ENCODE measurements at regions not wholly inside any gene's neighbourhood (a gene's known extent, or its start where the extent isn't known, plus 50 kb on each side); places are given as distances from the start of the nearest gene placed in this dataset.

DNA sequence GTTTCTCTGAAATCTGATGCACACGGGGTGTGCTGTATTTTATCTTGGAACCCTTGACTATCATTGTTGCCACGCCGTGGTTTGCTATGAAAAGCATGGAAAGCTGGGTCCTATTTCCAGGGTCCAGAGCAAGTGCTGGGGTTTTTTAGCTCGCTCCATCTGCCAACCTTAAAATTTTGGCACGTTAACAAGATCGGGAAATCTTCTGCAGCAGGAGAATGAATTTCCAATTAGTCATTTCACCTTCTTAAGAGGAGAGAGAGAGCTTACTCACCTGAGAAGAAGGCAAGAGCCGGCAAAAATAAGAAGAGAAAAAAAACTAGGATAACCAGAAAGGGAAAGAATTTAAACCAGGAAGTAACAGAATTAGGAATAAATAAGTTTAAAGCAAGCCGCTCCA, 223.6 kb upstream of the CELF2 start:
- no peak for DNase-seq

DNA sequence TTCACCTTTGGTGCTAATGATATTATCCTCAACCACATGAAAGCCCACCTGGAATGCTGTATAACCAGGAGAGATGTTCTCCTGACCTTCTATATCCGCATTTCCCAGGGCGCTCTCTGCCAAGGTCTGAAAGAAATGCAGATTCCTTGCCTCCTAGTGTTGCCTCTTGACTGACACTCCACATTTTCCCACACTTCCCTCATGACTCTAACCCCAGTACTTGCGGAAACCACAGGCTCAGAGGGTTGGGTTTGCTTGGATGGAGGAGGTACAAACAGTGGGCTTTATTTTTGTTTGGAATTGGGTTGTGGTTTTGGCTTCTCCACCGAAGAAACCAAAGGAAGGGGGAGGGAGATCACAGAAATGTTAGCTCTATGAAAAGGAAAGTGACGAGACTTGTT, 222.9 kb upstream of the CELF2 start:
- no peak for DNase-seq

DNA sequence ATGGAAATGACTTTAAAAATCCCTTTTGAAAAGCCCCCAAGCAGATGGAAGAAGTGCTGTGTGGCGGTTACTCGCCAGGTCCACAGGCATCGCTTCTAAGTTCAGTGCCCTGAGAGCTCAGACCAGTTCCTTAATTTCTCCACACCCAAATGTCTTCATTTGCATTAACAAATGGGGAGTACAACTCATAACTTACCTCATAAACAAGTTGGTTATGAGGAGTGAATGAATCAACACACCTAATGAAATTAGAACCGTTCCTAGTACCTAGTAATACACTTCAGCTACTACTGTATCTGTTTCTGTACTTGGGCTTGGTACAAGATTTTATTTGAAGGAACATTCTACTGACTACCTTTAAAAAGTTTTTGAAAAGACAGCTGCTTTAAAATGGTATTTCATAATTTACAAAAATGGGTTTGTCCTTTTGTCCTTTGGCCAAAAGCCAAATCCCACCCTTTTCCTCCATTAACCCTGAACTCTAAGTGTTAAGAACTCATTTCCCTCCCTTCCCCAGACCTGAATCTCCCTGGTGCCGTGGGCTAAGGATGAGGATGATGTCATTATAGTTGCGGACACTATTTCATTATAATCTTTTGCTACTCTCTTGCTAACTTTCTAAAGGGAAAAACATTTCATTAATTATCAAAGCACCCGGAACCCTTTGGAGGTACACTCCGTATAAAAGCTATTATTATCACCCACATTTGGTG, 221.5 kb upstream of the CELF2 start:
- DNase-seq = no peak

DNA sequence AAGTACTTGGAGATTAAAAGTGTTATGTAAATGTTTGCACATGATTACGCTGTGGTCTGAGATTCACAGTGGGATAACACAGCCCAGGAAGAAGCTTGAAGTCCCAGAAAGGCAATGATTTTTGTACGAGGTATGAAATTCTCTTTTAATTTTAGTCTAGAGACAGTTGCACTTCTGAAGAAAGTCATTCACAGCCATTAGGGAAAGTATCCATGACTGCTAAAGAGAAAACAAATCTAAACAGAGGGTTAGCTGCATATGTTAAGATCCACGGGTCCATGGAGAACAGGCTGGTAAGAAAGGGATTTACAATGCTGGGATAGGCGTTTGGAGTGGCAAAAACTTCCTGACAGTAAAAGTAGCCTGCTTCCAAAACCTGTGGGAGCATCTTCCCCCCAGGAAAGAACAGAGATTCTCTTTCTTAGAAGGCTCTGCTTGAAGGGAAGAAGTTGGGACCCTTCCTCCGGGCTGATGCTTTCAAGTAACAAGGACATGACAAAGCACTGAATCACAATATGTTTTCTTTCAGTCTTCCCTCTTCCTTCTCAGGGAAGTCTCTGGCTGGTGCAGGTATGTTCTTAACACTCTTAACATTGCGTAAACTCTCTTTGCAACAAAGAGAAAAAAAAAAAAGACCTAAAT, 220.8 kb upstream of the CELF2 start:
- no peak for DNase-seq

DNA sequence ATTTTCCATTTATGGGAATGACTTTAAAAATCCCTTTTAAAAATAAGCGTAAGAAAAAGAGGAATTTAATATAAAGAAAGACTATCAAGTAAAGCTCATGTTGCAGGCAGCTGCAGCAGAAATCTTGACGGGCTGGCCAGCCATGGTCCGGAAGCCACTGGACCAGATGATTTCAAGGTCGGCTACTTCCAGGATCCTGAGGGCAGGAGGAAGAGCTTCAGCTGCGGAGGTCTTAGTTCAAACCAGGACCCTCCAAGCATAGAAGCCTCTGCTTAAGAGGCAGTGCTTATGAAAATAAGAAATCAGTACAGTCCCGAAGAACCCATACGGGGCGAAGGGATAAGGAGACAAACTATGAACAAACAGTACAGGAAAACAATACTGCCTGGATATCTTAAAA, 220.2 kb upstream of the CELF2 start:
- DNase-seq = no peak

DNA sequence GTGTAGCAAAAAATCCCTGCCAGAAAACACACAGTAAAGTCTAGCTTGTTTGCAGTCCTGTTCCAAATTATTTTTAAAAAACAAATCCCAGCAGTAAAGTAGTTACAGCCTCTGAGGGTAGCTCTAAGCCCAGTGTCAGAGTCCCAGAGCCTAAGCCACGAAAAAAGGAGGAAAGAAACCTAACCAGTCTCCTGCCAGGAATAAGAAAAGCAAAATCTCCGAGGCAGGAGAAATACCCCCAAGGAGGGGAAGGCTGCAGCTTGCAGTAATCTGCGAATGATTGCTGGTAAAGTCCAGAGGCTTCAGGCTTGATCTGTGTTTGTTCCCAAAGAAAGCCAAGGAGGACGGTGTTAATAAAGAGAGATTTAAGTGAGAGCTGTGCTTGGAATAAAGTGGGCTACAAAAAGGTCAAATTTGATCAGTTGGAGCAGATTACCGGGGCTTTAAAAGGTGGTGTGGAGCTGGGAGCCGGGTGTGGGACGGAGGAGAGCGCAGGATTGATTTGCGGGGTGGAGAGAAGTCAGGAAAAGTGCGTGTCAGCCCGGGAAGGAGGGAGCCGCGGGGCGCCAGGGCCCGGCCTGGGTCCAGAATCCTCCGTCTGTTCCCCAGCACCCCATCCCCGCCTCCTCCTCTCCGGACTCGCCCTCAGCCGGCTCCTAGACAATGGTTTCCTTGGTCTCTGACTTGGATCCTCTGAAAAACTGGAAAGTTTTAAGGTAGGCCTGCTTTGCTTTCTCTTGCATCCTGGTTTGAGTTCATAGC, 219.4 kb upstream of the CELF2 start:
- no peak for DNase-seq

DNA sequence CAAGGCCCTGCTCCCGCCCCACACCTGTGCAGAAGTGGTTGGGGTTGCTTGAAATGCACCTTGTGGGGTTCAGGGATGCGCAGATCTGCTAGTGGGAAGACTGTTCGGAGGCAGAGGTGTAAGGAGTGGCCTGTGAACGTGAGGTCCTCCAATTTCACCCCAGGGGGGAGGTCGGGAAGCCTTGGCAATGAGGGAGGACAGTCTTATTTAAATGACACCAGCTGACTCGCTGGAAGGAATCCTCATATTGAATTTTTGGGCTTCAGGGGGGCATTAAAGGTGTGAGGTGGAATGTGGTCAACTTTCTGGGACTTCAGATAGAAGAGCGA, 218.8 kb upstream of the CELF2 start:
- no peak for DNase-seq

DNA sequence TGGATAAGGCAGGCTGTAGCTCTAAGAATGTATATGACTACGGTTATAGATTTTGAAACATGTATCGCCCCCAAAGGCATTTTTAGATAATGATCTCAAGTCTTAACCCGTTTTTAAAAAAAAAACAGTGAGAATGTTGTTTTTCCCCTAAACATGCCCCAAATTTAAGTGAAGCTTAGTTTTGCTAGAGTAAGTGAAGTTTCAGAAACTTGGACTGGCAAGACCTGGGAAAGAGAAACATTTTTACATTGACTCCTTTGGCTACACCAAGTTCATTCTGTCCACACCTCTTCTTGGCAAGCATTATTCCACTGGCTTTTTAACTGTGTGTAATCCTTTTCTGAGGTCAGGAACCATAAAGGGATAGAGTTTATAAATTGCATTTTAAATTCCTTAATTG, 216.7 kb upstream of the CELF2 start:
- no peak for DNase-seq

DNA sequence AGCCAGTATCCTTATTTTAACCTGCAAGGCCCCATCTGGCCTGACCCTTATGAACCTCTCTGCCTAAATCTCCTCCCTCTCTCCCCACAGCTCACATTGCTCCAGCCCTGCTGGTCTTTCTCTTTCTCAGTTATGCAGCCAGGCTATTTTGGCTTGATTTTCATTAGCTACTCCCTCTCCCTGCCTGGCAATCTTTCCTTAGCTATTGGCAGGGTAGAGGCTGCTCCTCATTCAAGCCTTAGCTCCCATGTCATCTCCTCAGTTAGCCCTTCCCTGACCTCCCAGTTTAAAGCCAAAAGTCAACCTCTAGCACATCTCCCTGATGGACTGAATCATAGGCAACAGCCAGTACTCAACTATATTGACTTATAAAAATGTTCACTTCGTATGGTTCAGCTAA, 214.4 kb upstream of the CELF2 start:
- DNase-seq = no peak

DNA sequence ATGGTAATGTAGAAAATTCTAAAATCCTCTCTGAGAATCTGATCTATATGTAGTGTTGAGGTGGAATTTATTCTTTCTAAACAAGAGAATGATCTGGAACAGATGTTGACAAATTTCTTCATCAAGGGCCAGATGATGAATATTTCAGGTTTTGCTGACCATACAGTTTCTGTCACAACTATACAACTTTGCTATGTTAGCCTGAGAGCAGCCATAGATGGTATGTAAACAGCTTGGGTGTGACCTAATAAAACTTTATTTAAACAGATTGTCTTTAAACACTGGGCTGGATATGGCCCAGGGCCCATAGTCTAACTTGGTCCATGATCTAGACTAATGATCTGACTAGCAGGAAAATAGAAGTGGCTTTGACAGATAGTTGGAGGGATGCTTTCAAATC, 213.6 kb upstream of the CELF2 start:
- no peak for DNase-seq

DNA sequence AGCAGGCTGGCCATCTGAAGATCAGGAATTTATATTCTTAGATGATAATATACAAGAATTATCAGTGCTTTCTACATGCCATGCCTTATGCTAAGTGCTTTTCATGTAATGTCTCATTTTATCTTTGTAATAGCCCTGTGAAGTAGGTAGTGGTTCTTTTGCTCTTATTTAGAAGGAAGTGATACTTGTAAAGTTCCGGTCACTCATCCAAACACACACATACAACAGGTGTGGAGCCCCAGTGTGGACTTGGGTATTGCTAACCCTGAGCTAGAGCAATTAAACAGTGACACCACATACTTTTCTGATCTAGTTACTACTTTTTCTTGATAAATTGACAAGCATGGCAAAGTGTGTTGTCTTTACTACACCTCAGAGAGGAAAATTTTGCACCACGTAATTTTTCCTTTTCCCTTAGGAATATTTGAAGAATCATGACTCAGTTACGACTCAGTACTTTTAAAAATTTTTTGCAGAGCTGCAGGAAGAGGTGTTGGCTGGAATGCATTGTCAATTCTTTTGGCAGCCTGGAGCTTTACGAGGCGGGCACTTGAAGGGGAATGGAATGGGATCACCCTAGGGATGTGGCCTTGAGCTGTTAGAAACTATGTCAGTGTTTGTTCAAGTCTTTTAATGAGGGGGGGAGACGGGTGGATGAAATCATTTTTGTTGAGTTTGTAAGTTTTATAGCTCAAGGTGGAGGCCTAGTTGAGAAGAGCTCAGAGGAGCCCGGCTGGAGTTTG, 212.5 kb upstream of the CELF2 start:
- DNase-seq = no peak

DNA sequence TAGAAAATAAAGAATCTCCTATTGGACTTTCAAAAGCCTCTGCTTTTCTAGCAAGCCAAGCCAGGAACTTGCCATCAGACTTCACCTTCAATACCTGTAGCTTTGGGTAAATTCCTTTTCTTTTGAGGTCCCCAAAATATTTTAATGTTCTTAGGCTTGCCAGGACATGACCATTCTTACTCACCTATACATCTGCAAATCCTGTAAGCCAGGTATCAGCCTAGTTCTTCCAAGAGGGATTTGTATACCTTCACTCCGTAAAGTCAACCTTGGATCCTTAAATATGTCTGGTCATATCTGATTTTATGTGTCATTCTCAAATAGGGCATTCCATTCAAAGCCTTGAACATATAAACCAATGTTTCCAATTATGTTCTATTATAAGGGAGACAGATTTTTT, 210.6 kb upstream of the CELF2 start:
- no peak for DNase-seq

DNA sequence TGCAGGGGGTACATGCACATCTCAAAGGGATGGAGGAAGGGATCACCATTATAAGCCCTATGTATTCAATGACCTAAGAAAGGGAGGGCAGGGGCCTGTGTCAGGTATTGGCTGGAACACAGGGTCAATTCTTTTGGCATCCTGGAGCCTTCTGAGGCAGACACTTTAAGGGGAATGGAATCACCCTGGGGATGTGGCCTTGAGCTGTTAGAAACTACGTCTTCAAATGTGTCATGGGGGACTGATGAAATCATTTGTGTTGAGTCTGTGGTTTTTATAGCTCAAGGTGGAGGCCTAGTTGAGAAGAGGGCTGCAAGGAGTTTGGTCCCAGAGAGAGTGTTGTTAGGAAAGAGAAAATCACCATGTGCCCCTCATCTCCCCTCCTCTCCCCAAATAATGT, 206.1 kb upstream of the CELF2 start:
- no peak for DNase-seq

DNA sequence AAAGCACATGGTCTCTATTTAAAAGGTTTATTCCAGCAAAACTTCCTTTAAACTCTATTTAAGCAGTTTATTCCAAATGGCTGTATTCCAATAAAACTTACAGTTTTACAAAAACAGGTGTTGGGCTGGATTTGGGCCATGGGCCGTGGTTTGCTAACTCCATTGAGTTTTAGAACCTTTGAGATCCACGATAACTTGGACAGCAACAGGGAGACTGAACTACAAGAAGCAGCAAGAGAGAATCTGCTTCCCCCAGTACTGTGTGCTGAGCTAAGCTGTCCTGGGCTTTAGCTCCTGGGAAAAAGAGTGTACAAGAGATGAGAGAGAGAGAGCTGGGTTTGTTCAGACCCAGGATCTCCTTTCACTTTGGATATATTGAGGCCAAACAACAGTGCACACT, 204.0 kb upstream of the CELF2 start:
- DNase-seq = no peak

DNA sequence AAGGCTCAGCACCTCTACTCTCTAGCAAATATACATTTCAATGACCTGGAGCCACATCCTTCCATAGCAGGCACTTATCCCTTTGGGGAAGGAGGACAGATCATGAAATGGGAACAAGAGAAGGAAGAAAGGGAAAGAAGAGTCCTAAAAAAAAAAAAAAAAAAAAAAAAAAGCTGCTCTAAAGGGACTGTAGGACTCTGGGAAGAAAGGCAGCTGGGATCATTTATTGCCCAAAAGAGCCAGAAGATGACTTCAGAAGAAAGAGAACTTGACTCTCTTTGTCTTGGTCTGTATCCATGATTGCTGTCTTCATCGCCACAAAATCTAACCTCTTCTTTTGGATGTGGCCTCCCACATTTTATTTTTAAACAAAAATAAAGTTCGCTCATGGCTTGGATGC, 203.6 kb upstream of the CELF2 start:
- DNase-seq = no peak

DNA sequence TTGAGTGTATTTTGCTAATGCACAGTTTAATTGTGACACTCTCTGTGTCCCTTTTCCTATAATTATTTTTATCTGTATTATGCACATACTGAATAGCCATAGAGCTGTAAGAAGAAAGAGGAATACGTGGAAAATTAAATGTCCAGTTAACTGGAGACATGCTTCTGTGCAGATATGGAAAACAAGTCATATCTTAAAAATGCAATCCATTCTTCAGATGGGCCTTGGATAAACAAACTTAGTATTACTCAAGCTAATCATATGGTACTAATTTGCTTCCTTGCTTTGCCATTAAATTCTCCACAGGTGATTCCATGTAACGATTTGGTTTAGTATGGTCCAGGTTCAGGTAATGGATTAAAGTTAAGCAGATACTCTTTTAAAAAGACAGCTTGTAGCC, 201.2 kb upstream of the CELF2 start:
- no peak for DNase-seq

DNA sequence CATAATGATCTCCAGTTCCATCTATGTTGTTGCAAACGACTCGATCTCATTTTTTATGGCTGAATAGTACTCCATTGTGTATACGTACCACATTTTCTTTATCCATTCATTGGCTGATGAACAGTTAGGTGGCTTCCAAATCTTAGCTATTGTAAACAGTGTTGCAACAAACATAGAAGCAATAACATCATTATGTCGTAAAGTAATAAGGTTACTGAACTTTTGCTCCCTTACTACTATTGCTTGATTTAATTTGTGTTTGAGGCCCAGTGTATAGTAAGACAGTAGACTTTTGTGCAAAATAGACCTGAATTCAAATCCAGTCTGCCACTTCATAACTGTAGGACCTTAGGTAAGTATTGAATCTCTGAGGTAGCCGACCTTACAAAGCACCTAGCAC, 200.1 kb upstream of the CELF2 start:
- no peak for DNase-seq

DNA sequence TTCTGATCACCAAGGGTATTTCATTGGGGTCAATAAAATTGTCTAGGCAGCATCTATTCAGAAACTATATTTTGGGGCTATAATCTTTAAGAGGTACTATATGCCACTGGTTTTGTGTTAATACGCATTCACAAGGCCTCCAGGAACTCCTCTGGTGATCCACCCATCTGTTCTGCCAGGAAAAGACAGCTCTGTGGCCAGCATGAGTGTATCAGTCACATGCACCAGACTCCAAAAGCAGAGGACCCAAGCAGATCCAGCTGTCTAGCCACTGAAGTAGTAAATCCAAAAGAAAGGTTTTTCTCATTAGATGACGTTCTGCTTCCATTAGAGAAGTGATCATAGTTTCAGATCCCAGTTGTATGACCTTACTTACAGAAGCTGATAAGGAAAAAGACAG, 199.6 kb upstream of the CELF2 start:
- no peak for DNase-seq

DNA sequence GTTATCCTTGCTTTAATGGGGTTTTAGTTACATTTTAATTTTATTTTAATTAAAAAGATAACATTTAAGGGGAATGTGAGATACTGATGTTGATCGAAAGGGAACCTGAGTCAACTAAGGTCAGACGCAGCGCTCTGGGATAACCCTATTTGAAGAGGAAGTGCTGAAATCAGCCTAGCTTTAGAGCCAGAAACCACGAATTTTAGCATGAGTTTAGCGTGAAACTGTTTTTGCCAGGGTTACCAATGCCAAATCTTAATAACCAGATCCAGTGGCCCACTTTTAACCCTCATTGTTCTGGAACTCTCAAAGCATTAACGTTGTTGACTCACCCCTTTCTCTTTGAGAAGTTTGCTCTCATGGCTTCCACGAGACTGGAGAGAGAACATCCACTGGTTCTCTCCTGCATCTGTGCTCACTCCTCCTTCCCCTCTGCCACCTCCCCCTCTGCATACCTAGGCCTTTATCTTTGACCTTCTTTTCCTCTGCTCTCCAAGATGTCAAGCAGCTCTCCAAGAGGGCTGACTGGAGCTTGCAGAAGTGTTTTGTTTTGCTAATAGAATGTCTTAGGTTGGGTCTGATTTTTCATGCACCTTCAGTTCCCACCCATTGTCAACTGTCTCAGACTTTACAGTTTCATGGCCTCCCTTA, 198.3 kb upstream of the CELF2 start:
- no peak for DNase-seq

DNA sequence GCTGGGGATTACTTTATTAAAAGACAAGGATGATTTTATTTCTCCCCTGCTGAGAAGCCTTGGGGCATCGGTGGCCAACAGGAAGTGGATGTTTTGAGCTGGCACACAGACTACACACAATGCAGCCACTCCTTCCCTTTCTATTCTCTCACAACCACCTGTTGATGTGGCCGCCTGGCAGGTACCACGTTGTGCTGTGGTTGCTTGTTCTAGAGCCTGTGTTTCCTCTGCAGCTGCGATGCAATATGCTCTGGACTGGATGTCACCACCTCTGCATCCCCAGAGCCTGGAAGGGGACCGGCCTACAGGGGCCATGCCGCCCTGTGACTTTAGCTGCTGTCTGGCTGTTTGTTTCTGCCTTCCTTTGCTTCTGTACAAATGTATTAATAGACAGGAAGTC, 195.7 kb upstream of the CELF2 start:
- no peak for DNase-seq

DNA sequence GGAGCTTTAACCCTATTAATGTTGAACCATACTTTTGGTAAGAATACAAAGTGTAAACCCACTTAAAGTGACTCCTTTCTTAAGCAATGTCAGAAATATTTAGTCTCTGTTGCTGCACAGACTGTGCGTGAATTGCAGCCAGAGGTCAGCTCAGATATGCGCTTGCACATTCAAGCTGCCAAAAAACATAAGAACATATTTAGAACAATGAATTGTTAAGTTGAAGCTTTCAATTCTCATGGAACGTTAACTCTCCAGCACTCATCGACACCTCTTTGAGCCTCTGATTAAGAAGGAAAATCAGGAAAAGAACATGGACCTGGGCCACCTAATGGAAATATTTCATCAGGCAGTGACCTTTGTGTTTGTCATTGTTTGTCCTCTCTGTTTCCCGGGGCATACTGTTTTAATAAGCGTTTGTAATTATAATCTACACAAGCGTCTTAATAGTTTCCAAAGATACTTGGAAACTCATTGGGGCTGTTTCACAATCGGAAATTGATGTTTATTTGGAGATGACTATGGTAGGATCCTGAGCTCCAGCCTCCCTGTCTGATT, 193.0 kb upstream of the CELF2 start:
- no peak for DNase-seq

DNA sequence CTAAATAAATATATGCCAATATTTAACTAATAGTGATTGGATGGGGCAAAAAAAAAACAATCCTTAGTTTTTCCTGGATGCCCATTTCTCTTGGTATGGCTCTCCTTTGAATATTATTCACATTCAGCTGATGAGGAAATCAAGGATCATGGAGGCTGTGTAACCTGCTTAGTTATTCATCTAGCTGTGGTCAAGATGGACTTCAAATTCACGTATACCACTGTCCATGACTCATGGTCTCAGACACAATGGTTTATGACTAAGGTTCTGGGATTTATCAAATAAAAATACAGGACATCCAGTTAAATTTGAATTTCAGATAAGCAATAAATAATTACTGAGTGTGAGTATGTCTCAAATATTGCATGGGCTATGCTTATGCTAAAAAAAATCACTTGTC, 191.5 kb upstream of the CELF2 start:
- DNase-seq = no peak

DNA sequence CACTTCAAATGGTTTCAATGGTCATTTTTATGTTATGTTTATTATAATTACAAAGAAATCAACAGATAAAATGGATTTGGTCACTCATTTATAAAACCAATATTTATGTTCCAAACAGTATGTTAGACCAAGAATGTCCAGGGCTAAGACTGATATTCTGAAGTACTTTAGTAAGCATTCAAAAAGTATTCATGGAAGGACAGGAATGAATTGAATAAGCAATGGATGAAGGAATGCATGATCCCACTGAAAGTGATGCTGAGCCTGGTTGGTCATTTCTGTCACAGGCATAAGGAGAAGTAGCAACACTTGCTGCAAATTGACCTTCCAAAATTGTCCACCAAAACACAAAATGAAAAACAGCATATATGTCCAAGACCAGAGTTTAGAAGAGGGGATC, 189.0 kb upstream of the CELF2 start:
- no peak for DNase-seq

Data from DMS79 treated with DMSO at 0.1 percent for 48 hours (cell line).